HG03135 (cell line): ENCODE measurements at regions not wholly inside any gene's neighbourhood (a gene's known extent, or its start where the extent isn't known, plus 50 kb on each side); places are given as distances from the start of the nearest gene placed in this dataset.

Experiments
- ATAC-seq: cut with Tn5 transposase; IDR thresholded peaks from one replicate; pipeline ENCODE4 v1.9.1; 2021; ENCODE audit warnings: mild to moderate bottlenecking, moderate library complexity; ENCODE audit not compliant: unreplicated experiment

DNA sequence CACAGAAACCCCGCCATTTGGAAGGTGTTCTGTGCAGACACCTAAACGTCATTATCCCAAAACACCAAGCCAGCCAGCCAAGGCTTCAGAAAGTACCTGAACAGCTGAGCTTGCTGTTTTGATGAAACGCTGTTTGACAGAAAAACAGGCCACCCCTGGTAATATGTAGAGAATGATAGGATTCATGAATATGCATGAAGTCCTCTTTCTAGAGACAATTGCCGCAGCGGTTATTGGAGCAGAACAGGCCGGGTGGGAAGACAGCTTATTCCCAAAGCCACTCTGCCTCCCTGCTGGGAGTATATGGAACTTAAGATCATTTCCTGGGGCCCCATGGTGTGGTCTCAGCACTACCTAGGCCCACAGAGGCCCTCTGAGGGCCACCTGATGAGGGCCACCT lies 229.5 kb downstream of the UQCRFS1 start:
- no peak for ATAC-seq

DNA sequence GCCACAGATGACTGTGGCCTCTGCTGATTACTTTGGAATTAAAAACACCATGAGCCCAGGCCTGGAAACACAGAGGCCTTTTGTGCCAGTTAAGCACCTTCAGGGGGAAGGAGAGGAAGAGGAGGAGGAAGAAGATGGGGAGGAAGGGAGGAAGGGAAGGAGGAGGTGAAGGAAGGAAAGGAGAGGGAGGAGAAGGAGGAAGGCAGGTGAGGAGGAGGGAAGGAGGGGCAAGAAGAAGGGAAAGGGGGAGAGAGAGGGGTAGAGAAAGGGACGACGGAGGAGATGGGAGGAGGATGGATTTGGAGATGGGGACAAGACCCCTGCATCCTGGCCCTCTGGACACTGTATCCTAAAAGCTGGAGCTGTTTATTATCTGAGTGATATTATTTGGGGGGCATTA lies 231.0 kb downstream of the UQCRFS1 start:
- no peak for ATAC-seq

DNA sequence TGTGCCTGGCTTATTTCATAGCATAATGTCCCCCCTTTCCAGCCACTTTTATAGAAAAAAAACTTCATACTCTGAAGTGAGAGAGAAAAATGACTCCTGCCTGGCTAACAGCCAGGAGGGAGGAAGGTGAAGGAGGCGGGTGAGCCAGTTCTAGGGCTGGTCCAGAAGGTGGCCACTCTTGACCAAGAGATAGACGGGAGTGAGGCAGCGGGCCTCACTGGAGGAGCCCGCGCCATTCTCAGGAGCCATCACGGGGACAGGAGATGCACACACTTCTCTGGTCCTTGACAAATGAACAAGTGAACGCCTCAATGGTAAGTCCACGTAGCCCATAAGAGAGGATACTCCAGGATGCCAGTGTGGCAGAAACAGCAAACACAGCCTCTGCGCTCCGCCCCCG lies 231.4 kb downstream of the UQCRFS1 start:
- ATAC-seq: no peak

DNA sequence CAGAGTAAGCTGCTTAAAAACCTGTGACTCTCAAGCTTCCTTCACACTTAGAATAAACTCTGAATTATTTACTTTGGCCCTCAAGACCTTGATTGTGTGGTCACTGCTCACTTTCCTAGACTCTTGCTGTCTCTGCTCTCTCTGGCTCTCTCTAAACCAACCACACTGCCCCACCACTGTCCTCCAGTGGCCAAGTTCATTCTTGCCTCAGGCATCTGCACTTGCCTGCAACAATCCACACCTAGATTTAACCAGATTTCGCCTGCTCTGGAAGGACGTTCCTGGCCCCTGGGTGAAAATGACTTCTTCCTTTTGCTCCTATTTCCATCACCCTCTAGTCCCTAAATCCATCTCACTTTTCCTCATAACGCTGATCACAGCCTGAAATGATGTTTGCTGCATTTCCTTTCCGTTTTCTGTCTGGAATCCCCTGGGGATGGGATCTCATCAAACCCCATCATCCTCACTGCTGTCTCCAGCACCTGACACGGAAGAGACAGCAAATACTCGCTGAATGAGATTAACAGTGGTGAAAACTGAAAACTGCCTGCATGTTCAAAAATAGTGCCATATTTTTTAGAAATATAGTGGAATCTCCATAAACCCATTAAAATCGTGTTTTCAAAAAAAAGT lies 232.6 kb downstream of the UQCRFS1 start:
- no peak for ATAC-seq

DNA sequence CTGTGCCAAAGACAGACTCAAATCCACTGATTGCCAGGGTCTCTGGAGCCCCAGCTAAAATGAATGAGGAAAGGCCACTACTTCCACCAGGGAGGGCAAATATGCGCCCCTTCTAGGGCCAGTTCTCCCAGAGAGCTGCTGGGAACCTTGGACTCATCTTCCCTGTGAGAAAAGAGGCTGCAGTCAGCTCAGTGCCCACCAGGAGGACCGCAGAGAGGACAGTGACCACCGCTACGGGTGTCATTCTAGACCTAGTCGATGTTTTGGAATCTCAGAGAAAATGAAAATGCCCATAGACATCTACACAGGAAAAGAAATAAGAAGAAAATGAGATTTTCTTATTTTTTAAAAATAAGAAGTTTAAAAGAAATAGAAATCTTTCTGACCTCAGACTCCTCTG lies 235.1 kb downstream of the UQCRFS1 start:
- no peak for ATAC-seq

DNA sequence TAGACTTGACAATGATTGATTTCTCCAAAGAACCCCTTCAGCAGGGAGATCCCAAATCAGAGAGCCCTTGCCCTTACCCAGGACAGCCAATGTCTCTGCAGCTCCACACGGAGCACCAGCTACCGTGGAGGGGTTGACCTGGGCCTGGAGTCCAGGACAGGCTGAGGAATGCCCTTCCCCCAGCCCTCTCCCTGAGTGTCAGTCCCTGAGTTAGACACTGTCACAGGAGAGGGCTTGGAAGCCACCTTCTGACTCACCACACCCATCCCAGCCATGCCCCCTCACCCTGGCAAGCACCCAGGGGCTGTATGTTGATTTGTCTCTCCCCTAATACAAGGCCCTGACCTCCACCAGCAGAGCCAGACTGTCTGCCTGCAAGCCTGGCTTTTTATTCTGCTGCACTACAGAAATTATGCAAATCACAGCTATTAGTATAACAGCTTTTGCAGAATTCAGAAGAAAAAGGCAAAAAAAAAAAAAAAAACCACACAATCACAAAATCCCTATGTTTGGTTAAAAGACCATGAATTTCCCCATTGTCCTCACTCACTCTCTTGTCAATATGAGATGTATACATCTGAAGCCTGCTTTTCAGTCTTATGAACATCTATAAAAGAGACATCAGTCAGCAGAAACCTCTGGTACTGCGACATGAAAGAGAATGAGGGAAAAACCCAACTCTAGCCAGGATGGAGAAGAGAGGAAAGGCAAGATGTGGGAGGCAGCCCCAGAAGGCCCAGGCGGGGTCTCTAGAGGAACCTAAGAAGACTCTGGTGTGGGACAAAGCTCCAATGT lies 240.7 kb downstream of the UQCRFS1 start:
- ATAC-seq: no peak

DNA sequence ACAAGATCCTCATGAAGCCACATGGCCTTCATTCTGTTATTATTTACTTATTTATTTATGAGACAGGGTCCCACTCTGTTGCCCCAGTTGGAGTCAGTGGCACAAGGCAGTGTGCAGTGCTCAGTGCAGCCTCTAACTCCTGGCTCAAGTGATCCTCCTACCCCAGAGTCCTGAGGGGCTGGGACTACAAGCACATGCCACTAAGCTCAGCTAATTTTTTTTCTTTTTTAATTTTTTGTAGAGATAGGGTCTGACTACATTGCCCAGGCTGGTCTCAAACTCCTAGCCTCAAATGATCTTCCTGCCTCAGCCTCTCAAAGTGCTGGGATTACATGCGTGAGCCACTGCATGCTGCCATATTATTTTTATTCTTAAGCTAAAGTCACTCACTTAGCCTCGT lies 241.4 kb downstream of the UQCRFS1 start:
- ATAC-seq: no peak

DNA sequence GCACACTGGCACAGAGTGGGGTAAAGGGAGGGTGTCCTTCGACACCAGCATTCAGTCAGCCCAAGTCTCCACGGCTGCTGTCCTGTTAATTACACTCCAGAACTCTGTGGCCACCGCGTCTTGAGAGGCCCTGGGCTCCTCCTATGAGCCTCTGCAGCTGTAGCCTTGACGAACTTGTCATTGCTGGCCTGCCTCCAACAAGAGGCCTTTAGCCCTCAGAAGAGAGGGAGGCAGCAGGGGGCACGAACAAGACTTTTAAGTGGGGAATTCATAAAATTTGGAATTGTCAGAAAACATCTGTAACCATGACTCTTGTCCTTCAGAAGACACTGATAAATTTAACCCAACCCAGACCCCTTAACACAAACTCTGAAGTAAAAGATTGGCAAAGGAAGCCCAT lies 241.9 kb downstream of the UQCRFS1 start:
- ATAC-seq: no peak

DNA sequence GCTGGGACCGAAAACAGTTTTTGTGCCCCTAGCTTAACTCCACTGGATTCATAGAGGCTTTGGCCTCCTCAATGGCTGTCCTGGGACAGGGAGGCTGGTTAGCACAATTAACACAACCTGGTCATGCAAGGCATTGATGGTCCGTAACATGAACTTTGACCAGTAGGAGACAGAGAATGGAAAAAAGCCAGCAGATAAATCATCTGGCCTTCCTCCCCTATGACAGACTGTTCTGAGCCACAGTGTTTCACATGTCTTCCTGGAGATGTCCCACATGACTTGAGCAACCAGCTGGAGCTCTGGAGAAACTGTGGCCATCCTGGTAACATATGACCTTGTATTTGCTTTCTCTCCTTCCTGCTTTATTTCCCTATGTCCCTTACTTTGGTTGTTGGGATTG lies 244.2 kb downstream of the UQCRFS1 start:
- no peak for ATAC-seq

DNA sequence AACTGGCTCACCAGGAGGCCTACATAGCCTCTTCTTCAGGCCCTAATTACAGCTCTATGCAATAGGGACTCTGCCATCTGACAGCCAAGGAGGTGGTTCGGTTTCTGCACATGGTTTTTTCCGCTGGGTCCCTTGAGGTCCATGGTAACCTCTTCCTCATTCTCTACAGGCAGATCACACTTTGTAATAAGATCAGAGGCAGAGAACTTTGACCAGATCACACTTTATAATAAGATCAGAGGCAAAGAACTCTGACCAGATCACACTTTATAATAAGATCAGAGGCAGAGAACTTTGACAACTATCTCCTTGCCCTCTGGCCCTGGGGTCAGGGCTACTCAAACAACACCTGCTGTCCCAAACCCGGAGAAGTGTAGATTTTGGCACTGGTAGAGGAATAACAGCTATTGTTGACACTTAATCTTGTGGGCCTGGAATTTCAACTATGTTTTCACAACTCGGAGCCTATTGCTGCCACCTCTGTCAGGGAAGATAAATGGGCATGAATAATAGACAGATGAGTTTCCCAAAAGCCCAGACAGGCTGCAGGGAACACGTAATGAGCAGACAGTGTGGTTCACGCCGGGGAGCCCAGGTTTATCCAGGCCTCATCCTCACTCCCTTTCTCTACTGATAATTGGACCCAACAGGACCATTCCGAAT lies 246.1 kb downstream of the UQCRFS1 start:
- ATAC-seq: no peak

DNA sequence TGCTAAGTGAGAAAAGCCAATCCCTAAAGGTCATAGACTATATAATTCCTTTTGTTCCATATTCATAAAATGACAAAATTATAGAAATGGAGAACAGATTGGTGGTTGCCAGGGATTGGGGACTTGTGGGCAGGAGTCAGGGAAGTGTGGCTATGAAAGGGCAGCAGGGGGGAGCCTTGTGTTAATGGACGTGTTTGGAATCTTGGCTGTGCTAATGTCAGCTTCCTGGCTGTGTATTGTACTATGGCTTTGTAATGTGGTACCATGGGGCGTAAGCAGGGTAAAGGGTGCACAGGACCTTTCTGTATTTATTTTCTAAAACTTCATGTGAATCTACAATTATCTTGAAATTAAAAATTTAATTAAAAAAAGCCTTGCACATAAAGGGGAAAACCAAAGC lies 248.5 kb downstream of the UQCRFS1 start:
- ATAC-seq: no peak

DNA sequence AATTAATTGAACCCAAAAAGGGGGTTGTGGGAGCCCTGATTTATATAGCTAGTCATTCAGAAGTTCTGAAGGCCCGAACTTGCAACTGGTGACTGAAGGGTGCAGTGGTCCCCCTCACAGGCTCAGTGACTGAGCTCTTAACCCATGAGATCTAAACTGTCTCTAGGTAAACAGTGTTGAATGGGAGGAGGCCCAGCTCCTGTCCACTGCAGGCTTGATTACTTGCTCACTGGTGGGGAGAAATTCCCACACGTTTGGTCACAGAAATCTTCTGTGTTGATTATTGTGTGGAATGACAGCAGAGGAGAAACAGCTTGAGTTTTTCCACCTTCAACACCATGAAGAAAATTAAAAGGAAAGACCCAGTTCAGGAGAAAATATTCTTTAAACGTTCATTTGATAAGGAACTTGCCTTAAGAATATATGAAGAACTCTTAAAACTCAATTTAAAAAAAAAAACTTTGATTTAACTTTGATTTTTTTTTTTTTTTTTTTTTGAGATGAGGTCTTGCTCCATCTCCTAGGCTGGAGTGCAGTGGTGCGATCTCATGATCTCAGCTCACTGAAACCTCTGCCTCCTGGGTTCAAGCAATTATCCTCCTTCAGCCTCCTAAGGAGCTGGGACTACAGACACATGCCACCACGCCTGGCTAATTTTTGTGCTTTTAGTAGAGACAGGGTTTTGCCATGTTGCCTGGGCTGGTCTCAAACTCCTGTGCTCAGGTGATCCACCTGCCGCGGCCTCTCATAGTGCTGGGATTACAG lies 249.3 kb downstream of the UQCRFS1 start:
- ATAC-seq: no peak

DNA sequence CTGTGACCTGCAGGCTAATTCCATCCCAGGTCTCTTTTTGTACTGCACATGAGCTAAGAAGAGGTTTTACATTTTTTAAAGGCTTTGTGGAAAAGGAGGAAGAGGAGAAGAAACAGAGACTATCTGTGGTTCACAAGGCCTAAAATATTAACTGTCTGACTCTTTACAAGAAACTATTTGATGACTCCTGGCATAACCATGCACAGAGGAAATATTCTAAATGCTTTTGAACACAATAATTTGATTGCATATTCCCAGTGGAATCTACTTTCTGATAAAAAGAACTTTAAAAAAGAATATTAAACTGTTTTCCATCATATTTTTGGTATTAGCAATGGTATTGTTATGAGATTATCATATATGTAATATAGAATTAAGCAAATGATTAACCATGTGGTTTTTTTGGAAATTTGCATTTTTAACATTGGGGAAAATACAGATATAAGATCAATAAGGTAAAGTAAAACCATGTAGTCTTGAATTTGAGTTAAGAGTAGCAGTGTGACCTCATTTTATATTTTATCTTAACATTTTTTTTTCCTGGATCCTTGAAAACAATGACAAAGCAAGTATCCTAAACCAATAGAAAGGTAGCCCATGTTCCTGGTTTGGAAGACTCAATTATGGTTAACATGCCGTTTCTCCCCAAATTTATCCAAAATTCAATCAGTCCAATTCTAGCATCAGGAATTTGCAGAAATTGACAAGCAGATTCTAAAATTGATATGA lies 251.0 kb downstream of the UQCRFS1 start:
- no peak for ATAC-seq

DNA sequence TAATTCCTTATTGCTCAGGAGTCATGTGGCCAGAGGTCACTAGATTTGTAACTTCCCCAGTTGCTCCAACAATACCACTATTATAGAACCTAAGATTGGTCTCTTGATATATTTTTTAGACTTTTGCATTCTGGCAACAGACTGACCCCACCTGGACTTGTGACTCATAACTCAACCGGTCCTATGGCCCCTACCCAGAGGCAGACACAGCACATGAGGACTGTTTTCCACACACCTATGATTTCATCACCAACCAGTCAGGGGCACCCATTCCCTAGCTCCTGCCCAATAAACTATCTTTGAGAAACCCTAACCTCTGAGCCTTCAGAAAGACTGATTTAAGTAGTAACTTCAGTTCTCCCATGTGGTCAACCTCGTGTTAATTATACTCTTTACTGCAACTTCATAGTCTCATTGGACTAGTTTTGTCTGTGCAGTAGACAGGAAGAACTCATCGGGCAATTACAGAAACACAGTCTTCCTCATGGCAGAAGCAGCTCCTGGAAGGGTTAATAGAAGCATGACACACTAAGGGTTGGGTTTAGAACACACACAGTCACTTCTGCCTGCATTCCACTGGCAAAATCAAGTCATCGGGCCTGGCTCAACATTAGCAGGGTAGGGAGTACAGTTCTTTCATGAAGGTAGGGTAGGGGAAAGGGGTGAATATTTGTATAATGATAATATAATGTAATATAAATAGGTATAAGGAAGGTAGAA lies 251.8 kb downstream of the UQCRFS1 start:
- no peak for ATAC-seq

DNA sequence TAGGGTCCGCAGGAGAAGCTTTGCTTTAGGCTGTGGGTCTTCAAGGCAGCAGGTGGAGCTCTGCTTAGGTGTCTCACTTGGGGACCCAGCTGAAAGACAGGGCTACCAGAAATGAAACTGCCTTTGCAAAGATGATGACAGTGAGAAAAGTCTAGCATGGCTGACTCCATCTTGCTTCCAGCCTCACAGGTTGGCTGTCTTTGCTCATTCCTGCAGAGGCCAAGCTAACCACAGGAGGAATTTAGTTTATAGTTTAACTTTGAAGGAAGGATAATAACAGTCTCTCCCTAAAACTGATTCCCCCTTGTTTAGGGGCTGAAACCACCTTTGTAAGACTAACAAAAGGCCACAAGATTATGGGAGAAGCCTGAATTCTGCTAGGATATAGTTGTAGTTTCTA lies 252.4 kb downstream of the UQCRFS1 start:
- no peak for ATAC-seq

DNA sequence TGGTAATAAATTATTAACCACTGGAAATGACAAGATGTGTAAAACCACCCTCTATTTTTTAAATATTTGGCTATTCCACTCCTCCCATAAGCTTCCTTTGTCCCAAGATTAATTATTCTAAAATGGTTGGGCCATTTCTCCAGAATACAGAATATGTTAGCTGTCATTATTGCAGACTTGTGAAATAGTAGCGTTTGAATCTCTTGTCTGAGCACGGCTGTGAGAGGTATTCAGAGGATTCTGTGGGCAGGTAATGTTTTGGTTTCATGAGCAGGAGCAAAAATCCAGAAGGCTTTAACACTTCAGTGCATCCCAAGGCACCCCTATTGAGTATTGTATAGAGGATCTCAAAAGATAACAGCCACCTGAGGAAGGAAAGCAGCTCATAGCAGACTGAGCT lies 256.0 kb downstream of the UQCRFS1 start:
- no peak for ATAC-seq

DNA sequence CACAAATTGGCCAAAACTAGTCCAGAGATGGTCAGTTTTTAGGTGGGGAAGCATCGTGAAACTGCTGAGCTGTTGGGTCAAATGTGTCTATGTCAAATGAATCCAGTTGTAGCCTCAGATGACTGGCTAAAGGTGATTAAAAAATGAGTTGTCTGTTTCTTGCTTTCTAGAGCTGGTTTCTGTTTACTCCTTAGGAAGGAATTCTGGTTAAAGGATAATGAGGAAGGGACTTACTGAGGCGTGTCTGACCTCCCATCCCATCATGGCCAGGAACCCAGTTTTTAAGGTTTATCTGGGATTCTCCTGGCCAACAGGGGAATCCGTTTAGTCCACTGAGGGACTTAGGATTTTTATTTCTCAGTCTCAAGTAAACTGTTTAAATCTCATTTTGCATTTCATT lies 256.5 kb downstream of the UQCRFS1 start:
- ATAC-seq: no peak

DNA sequence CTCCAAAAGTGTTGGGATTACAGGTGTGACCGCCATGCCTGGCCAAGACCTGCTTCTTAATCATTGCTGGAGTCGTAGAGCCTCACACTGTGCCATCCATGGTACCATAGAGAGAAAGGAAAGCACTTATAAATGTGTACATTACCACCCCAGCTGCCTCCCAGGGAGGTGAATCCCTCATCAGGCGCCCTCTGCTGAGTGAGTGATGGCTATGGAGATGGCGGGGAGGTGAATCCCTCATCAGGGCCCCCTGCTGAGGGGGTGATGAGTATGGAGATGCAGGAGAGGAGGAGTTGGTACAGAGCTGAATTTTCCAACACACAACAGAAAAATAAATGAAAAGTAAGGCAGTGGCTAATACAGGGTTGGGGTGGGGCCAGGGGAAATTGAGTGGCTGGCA lies 263.4 kb downstream of the UQCRFS1 start:
- no peak for ATAC-seq

DNA sequence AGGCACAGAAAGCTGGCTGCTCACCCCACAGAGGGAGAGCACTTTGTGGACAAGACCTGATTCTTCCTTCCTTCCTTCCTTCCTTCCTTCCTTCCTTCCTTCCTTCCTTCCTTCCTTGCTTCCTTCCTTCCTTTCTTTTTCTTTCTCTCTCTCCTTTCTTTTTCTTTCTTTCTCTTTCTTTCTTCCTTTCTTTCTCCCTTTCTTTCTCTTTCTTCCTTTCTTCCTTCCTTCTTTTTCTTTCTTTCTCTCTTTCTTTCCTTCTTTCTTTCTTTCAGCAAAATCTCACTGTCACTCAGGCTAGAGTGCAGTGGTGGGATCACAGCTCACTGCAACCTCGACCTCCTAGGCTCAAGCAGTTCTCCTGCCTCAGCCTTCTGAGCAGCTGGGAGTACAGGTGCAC lies 263.9 kb downstream of the UQCRFS1 start:
- ATAC-seq: no peak

DNA sequence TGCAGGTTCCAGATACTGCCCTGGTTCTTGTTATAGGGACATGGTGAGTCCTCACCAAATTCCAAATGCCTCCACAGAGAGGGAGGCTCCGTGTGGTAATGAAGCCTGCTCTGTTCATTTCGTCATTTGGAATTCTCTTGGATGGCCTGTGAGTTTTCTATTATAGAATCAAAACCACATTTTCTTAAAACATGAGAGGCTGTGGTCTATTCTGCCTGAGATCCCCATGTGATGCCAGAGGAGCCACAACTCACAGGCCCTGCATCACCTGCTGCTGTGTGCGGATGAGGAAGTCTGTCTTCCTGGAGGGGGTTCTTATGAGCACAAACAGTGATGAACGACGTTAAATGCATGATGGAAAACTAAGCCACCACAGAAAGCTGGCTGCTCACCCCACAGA lies 264.4 kb downstream of the UQCRFS1 start:
- ATAC-seq: no peak
